Amniotic epithelial cell (primary cell): ENCODE measurements at regions not wholly inside any gene's neighbourhood (a gene's known extent, or its start where the extent isn't known, plus 50 kb on each side); places are given as distances from the start of the nearest gene placed in this dataset.

Experiments
- DNase-seq: peaks from one replicate; pipeline ENCODE4 v3.0.0-alpha.2; 2010; ENCODE audit warnings: low read depth

DNA sequence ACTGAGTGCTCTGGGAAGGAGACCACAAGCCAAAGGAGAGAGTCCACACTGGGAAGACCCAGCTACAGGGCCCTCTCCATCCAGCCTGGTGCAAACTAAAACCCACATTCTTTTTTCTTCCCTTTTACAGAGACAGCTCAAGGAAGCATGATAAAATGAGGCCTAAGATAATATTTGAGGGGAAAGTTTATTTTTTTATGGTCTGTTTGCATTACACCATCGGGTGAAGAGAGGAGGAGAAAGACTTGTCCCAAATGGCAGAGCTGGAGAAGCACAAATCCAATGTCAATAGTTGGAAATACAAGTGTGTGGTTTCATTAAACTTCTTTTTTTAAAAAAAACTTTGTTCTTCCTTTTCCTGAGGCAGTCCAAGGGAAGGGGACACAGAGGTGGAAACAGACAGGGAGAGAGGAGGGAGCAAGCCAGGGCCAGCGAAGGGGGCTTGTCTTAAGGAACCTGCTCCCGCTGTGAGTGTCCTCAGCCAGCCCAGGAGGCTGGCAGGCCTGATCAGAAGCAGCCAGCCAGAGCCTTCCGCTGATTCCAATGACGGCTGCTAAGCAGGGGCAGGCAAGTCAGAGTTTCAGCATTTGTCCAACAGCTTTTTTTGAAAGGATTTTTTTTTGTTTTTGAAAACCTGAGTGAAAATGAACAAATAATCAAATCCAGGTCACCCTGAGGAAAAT lies 203.8 kb upstream of the SIX2 start:
- no peak for DNase-seq

DNA sequence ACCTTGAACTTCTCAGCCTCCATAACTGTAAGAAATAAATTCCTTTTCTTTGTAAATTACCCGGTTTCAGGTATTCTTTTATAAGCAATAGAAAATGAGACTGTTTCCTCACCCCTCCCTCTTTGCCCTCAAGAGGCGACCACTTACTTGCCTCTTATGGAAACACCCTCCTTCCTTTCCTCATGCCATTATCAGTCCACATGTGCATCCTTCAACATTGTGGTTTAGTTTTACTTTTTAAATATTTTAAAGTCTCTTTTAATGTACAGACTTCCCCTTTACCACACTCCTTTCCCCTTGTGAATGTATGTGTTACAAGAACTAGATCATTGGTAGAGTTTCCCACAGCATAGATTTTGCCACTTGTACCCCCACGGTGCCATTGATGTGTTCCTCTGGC lies 202.4 kb upstream of the SIX2 start:
- no peak for DNase-seq

DNA sequence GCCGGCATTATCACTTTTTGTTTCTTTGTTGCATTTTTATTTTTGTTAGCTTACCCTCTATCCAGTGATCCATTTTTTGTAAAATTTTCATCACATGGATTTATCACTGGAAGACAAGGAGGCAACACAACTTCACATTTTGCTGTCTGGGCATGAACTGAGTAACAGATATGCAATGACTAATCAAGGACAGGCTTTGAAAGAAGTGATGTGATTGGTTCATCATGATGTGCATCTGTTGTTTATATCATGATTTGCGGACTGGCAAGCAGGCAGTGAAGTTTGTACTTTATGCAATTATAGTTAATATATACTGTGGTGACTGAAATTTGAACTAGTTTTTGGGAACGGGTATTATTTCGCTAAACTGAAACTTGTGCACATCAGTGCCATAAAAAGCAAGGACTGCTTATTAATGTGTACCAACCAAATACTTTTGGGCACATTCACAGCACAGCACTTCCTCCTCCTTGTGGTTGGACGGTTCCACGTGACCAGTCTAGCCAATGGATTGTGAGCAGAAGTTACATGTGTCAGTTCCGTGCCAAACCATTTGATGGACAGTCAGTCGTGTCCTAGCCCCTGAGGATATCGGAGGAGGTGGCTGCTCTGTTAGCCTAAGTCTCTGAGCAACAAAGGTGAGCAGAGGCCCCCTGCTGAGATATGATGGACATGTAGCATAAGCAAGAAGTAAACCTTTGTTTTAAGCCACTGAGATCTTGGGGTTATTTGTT lies 201.4 kb upstream of the SIX2 start:
- peak; percentile 71 for DNase-seq

DNA sequence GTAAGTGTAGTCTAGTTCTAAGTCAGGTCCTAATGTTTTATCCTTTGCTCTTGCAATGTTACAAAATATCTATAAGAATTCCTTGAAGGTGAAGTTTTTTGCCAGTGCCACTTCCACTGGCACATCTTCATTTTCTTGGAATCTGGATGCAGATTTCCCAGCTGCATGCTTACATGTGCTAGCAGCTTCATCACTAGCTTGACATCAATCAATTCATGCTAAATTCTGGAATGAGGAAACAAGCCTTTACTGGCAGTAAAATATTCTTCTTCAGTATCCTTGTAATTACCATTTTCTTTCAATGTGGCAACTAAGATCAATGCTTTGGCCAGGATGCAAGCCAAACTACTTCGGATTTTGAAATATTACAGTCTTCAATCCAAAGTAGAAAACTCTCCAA lies 200.6 kb upstream of the SIX2 start:
- DNase-seq, result no peak

DNA sequence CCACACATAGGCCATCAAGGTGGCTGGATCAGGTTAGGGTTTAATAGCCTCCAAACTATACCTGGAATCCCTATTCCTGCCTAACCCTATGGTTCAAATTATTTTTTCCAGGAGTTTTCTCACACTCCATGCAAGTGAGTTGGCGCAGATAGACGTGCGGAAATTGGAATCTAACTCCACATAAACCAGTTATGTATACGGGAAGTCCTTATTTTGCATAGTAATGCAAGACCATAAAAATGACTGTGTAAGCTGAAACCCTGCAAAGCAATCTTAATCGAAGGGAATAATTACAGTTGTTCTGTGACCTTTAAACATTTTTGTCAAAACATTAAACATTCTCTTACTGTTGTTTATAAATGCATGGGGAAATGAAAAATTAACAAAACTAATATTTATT lies 200.1 kb upstream of the SIX2 start:
- DNase-seq, result no peak

DNA sequence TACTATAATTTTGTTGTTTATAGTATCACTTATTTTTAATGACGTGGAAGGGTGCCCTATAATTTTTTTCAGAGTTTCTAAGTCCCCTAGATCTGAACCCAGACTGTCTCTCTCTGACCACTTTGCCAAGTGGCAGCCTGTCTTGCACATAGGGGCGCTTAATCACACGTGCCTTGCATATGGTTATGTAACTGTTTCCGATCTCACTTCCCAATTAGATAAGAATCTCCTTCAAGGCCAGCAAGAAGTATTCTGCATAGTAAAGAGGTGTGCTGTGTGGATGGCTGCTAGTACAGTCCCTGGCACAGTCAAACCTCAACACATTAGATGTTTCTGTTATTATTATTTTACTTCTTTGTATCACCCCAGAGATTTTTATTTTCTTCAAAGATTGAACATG lies 197.8 kb upstream of the SIX2 start:
- peak; percentile 38 for DNase-seq

DNA sequence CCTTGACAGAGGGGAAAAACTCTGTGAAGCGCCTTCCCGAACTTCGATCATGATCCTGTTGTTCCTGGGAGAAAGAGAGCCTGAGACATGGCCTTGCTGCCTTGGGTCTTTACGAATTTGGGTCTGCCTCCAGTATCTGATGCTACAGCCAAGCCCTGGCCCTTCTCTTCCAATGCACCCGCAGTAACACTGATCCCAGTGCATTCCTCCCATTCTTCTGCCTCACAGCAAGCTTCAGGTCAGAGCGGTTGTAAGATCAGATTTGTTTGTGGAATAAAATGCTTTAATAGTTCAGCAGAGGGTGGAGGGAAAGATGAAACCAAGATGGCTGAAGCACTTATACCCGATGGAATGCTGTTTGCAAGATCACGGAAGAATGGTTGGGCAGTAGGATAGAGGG lies 196.7 kb upstream of the SIX2 start:
- peak; percentile 6 for DNase-seq

DNA sequence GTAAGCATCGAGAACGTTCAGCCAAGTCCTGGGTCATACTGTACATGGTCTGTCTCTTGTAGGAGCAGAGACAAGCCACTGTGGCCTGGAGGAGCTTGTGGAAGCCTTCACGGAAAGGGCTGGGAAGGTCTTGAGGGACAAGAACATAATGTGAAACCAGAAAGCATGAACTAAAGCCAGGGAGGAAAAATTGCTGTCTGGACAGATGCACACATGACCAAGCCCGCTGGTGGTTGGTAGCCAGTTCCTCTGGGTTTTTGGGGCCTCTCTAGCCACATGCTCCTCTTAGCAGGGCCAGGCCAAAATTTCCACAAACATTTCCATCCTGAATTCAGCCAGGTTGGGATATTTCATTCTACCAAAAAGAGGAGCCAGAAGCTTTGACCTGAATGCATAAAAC lies 196.2 kb upstream of the SIX2 start:
- no peak for DNase-seq

DNA sequence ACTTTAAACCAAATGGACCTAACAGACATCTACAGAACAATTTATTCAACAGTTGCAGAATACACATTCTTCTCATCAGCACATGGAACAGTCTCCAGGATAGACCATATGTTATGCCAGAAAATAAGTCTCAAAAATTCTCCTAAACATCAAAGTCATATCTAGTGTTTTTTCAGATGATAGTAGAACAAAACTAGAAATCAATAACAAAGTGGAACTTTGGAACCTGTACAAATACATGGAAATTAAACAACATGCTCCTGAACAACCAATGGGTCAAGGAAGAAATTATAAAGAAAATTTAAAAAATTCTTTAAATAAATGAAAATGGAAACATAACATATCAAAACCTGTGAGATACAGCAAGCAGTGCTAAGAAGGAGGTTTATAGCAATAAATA lies 194.1 kb upstream of the SIX2 start:
- DNase-seq, result no peak

DNA sequence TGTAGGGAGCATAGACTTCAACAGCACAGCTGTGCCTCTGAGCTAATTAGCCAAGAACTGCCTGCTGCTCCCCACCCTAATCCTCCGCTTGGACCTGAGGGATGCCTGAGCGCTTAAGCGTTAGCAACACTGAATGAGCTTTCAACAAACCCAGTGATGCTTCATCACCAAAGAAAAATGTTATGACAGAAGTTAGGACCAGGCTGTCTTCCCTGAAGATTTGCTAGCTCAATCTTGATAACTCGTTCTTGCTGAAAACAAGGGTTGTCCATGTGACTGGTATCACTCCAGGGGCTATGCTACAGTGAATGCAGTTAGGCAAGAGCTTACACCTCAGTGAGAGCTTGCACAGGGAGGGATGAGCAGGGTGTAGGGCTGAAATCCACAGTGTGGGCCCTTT lies 190.7 kb upstream of the SIX2 start:
- DNase-seq, result peak; percentile 94

DNA sequence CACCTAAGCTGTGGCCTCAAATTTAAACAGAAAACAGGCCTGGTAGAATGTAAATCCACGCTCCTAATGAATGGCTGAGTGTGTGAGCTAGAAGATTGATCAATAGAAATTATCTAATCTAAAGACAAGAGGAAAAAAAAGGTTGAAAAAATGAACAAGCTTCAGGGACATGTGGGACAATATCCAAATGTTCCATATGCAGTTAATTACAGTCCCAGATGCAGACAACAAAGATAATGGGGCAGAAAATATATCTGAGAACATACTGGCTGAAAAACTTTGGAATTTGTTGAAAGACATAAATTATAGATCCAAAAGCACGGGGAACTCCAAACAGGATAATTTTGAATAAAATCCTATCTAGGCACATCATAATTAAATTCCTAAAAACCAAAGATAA lies 186.7 kb upstream of the SIX2 start:
- DNase-seq, result no peak

DNA sequence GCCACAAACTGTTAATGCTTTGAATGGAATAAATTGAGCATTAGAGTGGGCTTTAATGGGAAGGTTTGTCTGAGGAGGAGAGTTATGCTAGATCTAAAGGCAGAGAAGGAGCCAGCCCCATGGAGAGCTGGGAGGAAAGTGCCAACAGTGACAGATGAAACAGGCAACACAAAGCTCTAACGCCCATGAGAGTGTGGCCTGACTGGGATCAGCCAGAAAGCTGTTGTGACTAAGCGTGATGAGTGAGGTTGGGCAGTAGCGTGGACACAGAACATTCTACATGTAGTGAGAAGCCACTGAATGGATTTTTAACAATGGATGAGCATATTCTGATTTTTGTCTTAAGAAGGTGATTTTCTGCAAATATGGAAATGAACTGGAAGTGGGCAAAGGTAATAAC lies 185.3 kb upstream of the SIX2 start:
- DNase-seq, result no peak

DNA sequence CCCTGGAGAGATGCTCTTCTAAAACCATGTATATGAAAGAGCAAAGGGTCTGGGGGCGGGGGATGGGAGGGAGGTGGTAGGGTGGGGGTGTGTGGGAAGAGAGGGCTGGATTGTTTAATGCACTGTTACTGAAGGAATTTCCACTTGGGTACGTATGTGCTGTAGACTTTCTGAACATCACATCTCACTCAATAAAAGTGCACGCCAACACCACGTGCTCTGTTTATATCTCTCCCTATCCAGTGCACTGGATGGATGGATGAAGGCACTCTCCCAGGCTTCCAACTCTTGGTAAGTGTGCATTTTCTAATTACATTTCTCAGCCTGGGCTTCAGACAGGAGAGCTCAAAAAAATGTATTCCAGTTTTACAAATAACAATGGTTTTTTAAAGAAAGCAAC lies 184.3 kb upstream of the SIX2 start:
- no peak for DNase-seq

DNA sequence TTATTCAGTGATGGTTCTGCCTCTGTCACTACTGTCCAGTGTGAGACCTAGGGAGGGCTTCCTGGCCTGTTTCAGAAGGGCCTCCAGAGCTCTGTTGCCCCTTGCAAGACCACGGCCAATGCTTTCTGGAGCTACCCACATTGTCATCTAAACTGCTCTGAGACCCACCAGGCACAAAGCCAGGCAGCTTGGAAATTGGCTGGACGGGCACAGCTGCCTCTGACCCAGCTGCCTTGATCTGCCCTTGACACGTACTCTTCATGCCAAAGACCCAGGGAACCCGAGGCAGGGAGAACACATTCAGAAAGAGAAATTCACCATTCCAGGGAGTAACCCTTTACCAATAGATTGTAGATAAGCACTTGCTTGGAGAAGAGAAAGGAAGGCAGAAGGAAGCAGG lies 183.7 kb upstream of the SIX2 start:
- DNase-seq, result no peak

DNA sequence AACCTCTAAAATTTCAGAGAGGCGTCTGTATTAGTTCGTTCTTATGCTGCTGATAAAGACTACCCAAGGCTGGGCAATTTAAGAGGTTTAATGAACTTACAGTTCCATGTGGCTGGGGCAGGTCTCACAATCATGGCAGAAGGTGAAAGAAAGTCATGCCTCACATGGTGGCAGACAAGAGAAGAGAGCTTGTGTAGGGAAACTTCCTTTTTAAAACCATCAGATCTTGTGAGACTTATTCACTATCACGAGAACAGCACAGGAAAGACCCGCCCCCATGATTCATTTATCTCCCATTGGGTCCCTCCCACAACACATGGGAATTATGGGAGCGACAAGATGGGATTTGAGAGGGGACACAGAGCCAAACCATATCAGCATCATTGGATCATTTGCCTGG lies 183.2 kb upstream of the SIX2 start:
- DNase-seq, result no peak

DNA sequence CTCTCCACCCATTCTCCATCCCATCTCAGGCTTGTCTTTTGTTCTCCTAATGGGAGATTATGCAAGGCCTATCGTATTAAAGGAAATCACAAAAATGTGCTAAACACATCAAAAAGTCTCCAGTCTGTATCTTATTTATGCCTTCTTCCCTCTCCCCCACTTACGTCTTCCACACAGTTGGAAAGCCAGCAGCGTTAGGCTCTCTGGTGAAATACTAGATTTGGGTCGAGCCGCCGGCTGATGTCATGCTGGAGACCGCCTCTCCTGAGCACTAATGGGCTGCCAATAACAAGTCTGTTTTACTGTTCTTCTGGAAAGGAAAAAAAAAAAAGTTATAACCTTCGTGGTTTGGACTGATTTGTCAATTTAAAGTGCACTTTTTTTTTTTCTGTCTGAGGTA lies 182.7 kb upstream of the SIX2 start:
- no peak for DNase-seq

DNA sequence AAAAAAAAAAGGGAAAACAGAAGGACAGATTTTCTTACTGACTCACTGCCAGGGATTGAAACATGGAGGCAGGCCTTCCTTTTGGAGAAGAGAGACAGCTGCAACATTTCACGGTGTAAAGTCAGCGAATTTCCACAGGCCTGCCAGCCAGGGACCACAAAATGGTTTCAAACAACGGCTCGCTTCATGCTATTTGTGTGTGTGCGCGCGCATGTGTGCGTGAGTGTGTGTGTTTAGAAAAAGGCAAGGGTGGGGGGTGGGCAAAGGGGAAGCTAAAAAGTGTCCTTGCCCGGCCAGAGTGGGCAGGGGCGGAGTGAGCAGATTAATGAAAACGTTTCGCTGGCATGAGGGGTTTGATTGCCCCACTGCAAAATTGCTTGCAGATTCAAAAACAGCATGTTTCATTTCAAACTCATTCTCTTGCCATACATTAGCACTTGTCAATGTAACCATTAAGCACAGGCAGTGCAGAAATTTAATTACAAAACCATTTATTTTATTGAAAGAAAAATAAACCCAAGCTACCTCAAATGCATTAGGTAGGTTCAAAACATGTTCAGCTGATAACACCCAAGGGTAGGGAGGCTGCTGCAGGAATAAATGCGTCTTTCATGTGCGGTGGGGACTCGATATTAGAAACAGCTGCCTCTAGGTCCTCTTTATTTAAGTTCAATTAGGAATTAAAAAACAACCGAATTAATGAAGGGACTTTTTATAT lies 182.1 kb upstream of the SIX2 start:
- DNase-seq, result no peak

DNA sequence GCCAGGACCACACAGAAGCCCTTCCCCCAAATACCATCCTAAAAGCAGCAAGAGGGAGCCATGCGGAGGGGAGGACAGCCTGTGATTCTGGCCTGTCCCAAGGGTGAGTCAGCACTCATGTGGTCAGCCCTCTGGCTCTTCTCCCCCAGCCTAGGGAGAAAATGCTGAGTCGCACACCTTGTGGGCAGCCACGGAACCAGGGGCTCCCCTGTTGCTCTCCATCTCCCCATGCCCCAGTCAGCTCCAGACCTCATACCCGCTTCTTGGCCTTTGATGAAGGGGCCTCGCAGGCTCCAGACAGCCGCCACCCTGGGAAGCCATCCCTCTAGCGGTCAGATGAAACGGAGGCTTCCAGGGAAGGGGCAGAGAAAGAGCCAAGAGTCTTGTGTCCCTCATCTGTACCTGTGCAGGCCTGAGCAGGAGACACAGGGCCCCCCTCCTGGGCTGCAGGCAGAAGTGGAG lies 181.3 kb upstream of the SIX2 start:
- DNase-seq, result peak; percentile 53

DNA sequence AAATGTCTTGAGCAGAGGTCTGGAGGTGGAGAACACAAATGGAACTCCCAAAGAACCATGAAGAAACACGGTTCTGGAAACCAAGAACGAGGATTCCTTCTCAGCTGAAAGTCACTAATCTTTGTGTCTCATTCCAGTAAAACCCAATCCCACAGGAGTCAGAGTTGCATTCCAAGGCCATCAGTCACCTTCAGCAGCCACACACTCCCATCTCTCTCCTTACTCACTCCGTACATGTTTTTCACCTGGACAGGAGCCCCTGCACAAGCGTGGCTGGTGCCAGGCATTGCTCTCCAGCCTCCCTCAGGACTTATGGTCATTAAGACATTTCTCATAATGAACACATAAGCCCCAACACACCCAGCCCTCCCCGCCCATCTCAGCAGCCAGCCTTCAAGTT lies 175.4 kb upstream of the SIX2 start:
- peak; percentile 79 for DNase-seq

DNA sequence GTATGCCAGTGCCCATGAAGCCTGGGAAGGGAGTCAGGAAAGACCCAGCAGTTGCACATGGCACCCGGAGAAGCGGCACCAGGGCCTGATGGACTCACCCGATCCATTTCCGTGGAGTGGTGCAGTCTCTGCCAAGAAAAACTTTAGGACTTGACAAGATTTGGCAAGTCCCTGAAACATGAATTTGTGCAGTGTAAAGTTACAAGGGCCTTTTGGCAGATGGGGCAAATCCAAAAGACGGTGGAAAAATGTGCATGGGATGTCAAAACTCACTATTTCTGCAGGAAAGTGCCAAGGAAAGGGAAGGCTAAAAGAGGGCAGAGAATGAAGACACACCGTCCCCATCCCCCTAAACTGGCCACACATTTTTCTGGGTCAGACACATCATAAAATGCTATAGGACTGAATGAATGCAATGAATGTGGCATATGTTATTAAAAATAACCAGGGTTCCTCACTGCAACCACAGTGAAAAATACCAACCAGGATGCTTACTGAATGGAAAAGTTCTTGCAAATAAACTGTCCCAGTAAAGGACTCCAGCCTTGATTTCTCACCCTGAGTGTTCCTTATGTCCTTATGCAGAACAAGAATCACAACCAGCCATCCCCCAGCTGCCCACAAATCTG lies 173.5 kb upstream of the SIX2 start:
- DNase-seq, result no peak

DNA sequence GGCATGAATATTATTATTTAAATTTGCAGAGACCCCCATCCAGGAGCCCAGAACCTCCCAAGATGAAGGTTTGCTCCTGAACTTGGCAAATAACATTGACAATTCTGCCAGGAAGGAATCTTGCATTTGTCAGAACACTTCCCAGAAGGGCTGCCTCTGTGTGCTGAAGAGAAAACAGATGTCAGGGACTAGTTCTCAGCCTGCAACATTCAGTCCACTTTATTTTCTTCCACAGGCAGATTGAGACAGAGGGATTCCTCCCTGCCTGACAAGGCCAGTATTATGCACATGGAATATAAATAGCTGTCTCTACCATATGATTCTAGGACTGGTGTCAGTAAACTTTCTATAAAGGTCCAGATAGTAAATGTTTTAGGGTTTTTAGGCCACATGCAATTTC lies 171.5 kb upstream of the SIX2 start:
- peak; percentile 29 for DNase-seq

DNA sequence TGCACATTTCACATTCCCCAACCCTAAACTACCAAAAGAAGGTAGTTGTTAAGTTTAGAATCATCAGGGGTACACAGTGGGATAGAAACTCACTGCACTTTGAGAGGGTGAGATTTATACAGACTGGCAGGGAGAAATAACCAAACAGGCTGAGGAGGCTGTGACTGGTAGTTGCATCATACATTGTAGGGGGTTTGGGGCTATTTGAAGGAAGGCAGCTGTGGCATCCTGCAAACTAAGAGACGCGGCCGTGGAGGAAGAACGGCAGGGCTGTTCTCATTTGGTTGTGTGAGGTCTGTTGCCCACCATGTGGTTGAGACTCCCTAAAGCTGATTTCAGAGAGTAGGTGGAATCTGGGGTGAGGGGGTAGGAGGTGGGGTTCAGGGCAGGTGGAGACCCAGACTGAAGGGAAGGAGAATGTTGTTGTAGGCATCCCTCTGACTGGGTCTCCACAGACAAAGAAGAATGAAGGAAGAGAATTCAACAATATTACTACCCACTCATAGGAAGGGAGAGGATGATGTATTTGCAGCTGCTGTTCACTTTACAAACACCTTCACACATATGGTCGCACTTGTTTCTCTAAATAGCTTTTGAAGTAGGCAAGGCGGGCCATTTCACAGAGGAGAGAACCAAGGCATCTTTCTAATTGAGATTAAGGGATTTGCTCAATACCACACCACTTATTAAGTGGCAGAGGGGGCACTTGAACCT lies 170.9 kb upstream of the SIX2 start:
- DNase-seq, result peak; percentile 24
